ENCODE measurements at regions not wholly inside any gene's neighbourhood (a gene's known extent, or its start where the extent isn't known, plus 50 kb on each side); places are given as distances from the start of the nearest gene placed in this dataset.

DNA sequence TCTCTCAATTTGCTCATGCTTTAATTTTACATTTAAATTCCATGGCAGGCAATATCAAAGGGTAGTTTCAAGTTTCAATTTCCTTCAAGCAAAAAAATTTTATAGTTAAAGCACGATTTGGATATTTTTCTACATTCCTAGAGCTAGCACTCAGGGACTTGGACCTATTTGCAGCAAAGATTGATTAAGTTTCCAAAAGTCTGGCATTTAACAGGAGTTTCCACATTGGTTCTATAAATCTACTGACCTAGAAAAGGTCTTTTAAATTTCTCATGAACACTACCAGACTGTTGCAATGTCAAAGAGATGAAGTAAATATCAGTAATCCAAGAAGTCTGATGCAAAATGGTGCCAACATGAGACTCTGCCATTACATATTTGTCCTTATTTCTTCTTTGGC is 253.7 kb upstream of the LINC00305 start:
- no peak for DNase-seq
- Mint-ChIP-seq H3K27me3 (no peaks in the 10 kb centered on the region), H3K4me1 (ENCODE audit: low read depth) (no peaks in the 10 kb centered on the region), H3K36me3 (ENCODE audit: low read depth) (no peaks in the 10 kb centered on the region), H3K4me3 (no peak overlapping the region), H3K27ac (no peak overlapping the region), H3K9me3 (no peaks in the 10 kb centered on the region)
- TF ChIP-seq, protein P1, sequence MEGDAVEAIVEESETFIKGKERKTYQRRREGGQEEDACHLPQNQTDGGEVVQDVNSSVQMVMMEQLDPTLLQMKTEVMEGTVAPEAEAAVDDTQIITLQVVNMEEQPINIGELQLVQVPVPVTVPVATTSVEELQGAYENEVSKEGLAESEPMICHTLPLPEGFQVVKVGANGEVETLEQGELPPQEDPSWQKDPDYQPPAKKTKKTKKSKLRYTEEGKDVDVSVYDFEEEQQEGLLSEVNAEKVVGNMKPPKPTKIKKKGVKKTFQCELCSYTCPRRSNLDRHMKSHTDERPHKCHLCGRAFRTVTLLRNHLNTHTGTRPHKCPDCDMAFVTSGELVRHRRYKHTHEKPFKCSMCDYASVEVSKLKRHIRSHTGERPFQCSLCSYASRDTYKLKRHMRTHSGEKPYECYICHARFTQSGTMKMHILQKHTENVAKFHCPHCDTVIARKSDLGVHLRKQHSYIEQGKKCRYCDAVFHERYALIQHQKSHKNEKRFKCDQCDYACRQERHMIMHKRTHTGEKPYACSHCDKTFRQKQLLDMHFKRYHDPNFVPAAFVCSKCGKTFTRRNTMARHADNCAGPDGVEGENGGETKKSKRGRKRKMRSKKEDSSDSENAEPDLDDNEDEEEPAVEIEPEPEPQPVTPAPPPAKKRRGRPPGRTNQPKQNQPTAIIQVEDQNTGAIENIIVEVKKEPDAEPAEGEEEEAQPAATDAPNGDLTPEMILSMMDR (IDR thresholded peaks at IDR 0.05): no peak
- intact Hi-C loops (cut with micrococcal nuclease): no loop called here
- POLR2A ChIA-PET: no interaction called here
- CTCF ChIA-PET: no interaction called here
- no peak for ATAC-seq

DNA sequence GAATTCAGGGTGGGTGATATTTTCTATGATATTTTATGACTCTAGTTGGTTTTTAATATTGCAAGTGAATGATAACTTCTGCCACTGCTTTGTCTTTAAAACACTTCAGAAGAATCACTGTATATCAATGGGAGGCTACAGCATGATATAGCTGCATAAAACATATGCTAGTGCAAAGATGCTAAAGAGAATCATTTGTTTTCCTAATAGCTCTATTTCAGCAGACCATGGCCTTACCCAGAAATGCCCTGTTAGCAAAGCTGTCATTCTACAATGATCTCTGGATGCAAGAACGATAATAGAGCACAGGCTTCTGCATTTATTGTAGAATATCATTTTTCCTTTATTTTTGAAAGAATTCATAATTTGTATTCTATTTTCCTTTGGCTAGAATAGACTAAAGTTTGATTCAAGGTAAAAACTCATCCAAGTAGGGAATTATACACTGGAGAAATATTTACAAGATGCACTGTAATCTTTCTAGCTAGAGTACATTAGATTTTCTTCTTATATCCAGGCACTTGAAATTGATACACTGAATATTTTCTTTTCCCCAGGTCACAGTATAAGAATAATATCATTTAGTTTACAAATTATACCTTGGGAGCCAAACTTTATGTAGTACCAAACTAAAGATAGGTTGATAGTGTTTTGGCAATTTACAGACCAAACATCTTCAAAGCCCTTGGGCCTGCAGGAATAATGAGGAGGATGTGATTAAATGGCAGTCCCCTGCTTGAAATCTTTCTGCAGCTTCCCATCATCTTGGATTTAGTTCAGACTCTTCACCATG is 252.6 kb upstream of the LINC00305 start:
- H3K4me1 Mint-ChIP-seq (ENCODE audit: low read depth): no peaks in the 10 kb centered on the region
- DNase-seq (no peak), ATAC-seq (no peak)
- CTCF ChIA-PET: no interaction called here
- H3K4me3 Mint-ChIP-seq: no peak overlapping the region
- no peaks in the 10 kb centered on the region for H3K9me3 Mint-ChIP-seq
- TF ChIP-seq, protein P1 (IDR thresholded peaks at IDR 0.05): no peak
- POLR2A ChIA-PET: no interaction called here
- intact Hi-C loops (cut with micrococcal nuclease): no loop called here
- no peaks in the 10 kb centered on the region for H3K27me3 Mint-ChIP-seq
- no peak overlapping the region for H3K27ac Mint-ChIP-seq
- H3K36me3 Mint-ChIP-seq (ENCODE audit: low read depth): no peaks in the 10 kb centered on the region

DNA sequence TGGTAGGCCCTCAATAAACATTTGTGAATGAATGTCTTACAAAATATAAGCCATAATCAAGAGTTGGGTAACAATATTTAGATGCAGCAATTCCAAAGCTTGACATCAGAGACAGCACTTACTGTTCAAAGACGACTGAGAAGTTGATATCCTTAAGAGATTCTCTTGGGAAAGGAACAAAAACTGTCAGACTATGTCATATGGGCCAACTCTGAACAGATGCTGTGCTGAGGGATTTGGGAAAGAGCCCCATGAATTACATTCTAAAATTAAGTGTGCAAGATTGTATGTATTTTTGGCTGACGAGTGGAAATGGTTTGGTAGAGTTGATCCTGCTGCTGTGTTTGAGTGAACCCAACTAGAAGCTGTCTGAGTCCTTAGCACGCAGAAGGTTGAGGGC is 250.7 kb upstream of the LINC00305 start:
- TF ChIP-seq, protein P1 (IDR thresholded peaks at IDR 0.05): no peak
- CTCF ChIA-PET: no interaction called here
- Mint-ChIP-seq H3K4me1 (ENCODE audit: low read depth) (no peaks in the 10 kb centered on the region), H3K9me3 (no peaks in the 10 kb centered on the region), H3K4me3 (no peak overlapping the region), H3K27me3 (no peaks in the 10 kb centered on the region), H3K36me3 (ENCODE audit: low read depth) (no peaks in the 10 kb centered on the region), H3K27ac (no peak overlapping the region)
- DNase-seq (no peak), ATAC-seq (no peak)
- intact Hi-C loops (cut with micrococcal nuclease): no loop called here
- POLR2A ChIA-PET: no interaction called here

DNA sequence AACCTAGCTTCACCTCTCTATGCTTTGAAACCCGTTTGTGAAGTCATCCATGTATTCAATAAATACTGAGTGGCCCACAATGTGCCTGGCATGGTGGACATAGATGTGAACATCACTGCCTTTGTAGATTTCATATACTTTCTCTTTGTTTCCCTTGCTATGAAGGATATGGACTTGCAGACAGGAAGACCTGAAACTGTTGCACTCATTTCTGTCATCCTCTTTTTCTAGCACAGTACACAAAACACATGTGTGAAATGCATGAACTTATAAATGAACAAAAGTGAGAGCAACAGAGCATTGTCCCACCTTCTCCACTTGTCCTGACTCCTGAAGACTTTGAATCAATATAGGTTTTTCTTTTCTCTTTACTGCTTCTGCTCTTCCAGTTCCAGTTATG is 249.4 kb upstream of the LINC00305 start:
- CTCF ChIA-PET: no interaction called here
- intact Hi-C loops (cut with micrococcal nuclease): no loop called here
- no peak for ATAC-seq
- no peaks in the 10 kb centered on the region for H3K9me3 Mint-ChIP-seq
- no peaks in the 10 kb centered on the region for H3K4me1 Mint-ChIP-seq (ENCODE audit: low read depth)
- no peaks in the 10 kb centered on the region for H3K27me3 Mint-ChIP-seq
- no peak for DNase-seq
- no peaks in the 10 kb centered on the region for H3K36me3 Mint-ChIP-seq (ENCODE audit: low read depth)
- POLR2A ChIA-PET: no interaction called here
- H3K4me3 Mint-ChIP-seq: no peak overlapping the region
- TF ChIP-seq, protein P1 (IDR thresholded peaks at IDR 0.05): no peak
- no peak overlapping the region for H3K27ac Mint-ChIP-seq

DNA sequence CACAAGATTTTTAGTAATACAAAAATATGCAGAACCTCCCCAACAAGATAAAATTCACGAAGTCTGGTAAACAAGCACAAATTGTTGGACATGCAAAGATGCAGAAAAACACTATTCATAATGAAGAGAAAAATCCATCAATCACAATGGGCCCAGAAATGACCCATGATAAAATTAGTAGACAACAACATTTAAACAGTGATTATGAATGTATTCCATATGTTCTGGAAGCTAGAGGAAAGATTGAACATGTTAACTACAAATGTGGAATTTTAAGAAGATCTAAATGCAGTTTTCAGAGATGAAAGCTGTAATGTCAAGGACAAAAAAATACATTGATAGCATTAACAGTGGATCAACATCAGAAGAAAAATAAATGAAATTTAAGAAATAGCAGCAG is 243.3 kb upstream of the LINC00305 start:
- no peak for ATAC-seq
- H3K27me3 Mint-ChIP-seq: no peaks in the 10 kb centered on the region
- peaks cover 4% of the 10 kb centered on the region for H3K9me3 Mint-ChIP-seq
- no peaks in the 10 kb centered on the region for H3K4me1 Mint-ChIP-seq (ENCODE audit: low read depth)
- TF ChIP-seq, protein P1 (IDR thresholded peaks at IDR 0.05): no peak
- intact Hi-C loops (cut with micrococcal nuclease): no loop called here
- H3K4me3 Mint-ChIP-seq: no peak overlapping the region
- DNase-seq: no peak
- H3K36me3 Mint-ChIP-seq (ENCODE audit: low read depth): no peaks in the 10 kb centered on the region
- ChIA-PET POLR2A (no interaction called here), CTCF (no interaction called here)
- H3K27ac Mint-ChIP-seq: no peak overlapping the region
